ENCODE measurements at regions not wholly inside any gene's neighbourhood (a gene's known extent, or its start where the extent isn't known, plus 50 kb on each side); places are given as distances from the start of the nearest gene placed in this dataset.
"Not testable (repeated sequence)": the region's sequence is repeated elsewhere in the genome, so short reads cannot be mapped to it uniquely, and the experiment has no call there.

DNA sequence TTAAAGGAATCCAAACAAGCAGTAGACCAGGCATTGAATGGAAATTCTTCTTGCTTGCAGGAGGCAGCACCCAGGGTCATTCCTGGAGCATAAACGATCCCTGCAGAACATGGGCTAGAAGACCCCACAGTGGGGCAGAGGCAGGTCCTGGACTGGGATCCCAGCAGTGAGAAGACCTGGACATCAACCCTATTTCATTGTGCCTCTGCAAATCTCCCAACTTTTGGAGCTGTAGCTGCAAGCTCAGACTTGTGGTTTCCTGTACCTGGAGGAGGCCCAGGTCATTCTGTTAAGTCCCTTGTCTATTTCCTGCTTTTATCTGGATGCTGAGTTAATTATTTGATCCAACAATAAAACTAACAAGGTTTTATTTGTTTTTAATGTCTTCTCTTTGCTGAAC, 61.7 kb downstream of the CALM1 start:
- no peak overlapping the region for H3K4me3 Mint-ChIP-seq
- TF ChIP-seq, protein P1, sequence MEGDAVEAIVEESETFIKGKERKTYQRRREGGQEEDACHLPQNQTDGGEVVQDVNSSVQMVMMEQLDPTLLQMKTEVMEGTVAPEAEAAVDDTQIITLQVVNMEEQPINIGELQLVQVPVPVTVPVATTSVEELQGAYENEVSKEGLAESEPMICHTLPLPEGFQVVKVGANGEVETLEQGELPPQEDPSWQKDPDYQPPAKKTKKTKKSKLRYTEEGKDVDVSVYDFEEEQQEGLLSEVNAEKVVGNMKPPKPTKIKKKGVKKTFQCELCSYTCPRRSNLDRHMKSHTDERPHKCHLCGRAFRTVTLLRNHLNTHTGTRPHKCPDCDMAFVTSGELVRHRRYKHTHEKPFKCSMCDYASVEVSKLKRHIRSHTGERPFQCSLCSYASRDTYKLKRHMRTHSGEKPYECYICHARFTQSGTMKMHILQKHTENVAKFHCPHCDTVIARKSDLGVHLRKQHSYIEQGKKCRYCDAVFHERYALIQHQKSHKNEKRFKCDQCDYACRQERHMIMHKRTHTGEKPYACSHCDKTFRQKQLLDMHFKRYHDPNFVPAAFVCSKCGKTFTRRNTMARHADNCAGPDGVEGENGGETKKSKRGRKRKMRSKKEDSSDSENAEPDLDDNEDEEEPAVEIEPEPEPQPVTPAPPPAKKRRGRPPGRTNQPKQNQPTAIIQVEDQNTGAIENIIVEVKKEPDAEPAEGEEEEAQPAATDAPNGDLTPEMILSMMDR (conservative IDR thresholded peaks at IDR 0.05): no peak
- no peaks in the 10 kb centered on the region for H3K36me3 Mint-ChIP-seq
- DNase-seq (ENCODE audit: extremely low spot score, unreplicated experiment): peak; percentile 51
- H3K4me1 Mint-ChIP-seq (ENCODE audit: unreplicated experiment): peaks cover 17% of the 10 kb centered on the region
- H3K9me3 Mint-ChIP-seq: no peaks in the 10 kb centered on the region
- H3K27me3 Mint-ChIP-seq: no peaks in the 10 kb centered on the region
- no peak overlapping the region for H3K27ac Mint-ChIP-seq

DNA sequence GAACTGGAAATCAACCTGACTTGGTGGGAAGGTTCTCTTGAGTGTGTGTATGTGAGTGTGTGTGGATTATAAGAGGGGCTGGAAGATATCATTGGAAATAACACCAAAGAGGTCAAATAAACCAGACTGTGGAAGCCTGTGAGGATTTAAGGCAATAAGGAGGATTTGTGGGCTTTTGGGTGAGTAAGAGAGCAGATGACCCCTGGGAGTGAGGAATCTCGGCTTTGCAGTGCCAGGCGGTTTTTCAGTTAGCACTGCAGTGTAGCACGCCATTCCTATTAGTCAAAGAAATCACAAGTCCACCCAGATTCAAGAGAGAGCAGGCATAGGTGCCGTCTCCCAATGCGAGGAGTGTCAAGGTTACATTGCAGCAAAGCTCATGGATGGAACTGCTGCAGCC, 63.3 kb downstream of the CALM1 start:
- Mint-ChIP-seq H3K4me1 (ENCODE audit: unreplicated experiment) (peaks cover 11% of the 10 kb centered on the region), H3K27ac (no peak overlapping the region), H3K36me3 (no peaks in the 10 kb centered on the region), H3K4me3 (no peak overlapping the region), H3K27me3 (no peaks in the 10 kb centered on the region), H3K9me3 (no peaks in the 10 kb centered on the region)
- TF ChIP-seq, protein P1 (conservative IDR thresholded peaks at IDR 0.05): no peak
- DNase-seq (ENCODE audit: extremely low spot score, unreplicated experiment): peak; percentile 20

DNA sequence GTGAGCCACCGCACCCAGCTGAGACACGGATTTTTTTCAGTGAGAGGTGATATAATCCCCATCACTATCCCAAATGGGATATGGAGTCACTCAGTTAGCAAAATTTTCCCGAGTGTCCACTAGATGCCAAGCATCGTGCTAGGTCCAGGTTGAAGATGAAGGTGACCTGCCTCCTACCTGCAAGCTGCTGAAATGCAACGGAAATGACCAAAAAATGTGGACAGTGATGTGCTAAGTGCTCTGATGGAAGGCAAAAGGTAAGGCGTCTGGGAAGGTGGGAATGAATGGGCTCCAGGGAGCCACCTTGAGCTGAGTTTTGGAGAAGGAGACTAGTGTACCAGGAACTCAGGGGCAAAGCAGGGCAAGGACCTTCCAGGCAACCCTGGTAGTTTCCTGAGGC, 64.6 kb downstream of the CALM1 start:
- no peaks in the 10 kb centered on the region for H3K36me3 Mint-ChIP-seq
- no peaks in the 10 kb centered on the region for H3K4me1 Mint-ChIP-seq (ENCODE audit: unreplicated experiment)
- TF ChIP-seq, protein P1 (conservative IDR thresholded peaks at IDR 0.05): no peak
- H3K9me3 Mint-ChIP-seq: no peaks in the 10 kb centered on the region
- DNase-seq (ENCODE audit: extremely low spot score, unreplicated experiment): peak; percentile 24
- no peak overlapping the region for H3K27ac Mint-ChIP-seq
- H3K27me3 Mint-ChIP-seq: no peaks in the 10 kb centered on the region
- H3K4me3 Mint-ChIP-seq: no peak overlapping the region

DNA sequence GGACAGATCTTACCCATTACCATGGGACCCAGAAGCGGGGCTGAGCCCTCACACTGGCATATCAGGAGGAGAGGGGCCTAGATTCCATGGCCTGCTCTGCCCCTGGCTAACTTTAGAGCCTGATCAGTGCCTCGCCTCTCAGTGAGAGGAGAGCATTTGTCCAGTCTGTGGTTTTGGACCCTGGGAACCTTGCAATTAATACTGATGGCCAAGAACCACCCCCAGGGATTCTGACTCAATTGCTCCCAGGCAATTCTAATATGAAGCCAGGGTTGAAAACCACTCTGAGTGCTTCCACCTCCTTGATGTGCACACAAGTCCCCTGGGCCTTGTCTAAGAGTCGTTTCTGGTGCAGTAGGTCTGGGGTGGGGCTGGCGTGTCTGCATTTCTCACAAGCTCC, 67.7 kb downstream of the CALM1 start:
- H3K4me1 Mint-ChIP-seq (ENCODE audit: unreplicated experiment): no peaks in the 10 kb centered on the region
- H3K4me3 Mint-ChIP-seq: no peak overlapping the region
- no peaks in the 10 kb centered on the region for H3K36me3 Mint-ChIP-seq
- no peaks in the 10 kb centered on the region for H3K27me3 Mint-ChIP-seq
- no peak for DNase-seq (ENCODE audit: extremely low spot score, unreplicated experiment)
- no peaks in the 10 kb centered on the region for H3K9me3 Mint-ChIP-seq
- TF ChIP-seq, protein P1 (conservative IDR thresholded peaks at IDR 0.05): no peak
- peak overlapping the region; percentile 54 for H3K27ac Mint-ChIP-seq

DNA sequence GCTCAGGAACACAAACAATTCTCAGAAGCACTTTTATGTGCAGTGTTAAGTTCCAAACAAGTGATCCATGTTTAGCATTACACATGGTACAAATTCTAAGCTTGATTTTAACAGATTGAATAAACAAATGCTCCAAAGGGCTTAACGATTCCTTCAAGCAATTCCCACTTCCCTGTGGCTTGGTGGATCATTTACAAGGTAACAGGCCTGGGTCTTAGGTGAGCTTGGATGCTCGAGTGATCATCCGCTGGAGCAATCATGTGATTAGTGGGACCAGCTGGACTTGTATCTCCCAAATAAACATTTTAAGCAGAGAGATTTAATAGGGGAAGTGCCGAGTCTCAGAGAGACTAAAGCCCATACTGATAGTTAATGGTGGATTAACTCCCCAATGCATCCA, 70.7 kb downstream of the CALM1 start:
- Mint-ChIP-seq H3K4me3 (no peak overlapping the region), H3K4me1 (ENCODE audit: unreplicated experiment) (no peaks in the 10 kb centered on the region), H3K27me3 (no peaks in the 10 kb centered on the region), H3K27ac (no peak overlapping the region), H3K36me3 (no peaks in the 10 kb centered on the region), H3K9me3 (no peaks in the 10 kb centered on the region)
- TF ChIP-seq, protein P1 (conservative IDR thresholded peaks at IDR 0.05): no peak
- no peak for DNase-seq (ENCODE audit: extremely low spot score, unreplicated experiment)

DNA sequence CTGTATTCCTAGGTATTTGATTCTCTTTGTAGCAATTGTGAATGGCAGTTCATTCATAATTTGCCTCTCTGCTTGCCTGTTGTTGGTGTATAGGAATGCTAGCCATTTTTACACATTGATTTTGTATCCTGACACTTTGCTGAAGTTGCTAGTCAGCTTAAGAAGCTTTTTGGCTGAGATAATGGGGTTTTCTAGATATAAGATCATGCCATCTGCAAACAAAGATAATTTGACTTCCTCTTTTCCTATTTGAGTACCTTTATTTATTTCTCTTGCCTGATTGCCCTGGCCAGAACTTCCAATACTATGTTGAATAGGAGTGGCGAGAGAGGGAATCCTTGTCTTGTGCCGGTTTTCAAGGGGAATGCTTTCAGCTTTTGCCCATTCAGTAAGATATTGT, 72.6 kb downstream of the CALM1 start:
- H3K4me1 Mint-ChIP-seq (ENCODE audit: unreplicated experiment); H3K36me3 Mint-ChIP-seq; H3K27ac Mint-ChIP-seq; H3K4me3 Mint-ChIP-seq; H3K27me3 Mint-ChIP-seq; H3K9me3 Mint-ChIP-seq; DNase-seq (ENCODE audit: extremely low spot score, unreplicated experiment): not testable (repeated sequence)

Measured in type B pancreatic cell (in vitro differentiated cells).